ENCODE measurements at regions not wholly inside any gene's neighbourhood (a gene's known extent, or its start where the extent isn't known, plus 50 kb on each side); places are given as distances from the start of the nearest gene placed in this dataset.

DNA sequence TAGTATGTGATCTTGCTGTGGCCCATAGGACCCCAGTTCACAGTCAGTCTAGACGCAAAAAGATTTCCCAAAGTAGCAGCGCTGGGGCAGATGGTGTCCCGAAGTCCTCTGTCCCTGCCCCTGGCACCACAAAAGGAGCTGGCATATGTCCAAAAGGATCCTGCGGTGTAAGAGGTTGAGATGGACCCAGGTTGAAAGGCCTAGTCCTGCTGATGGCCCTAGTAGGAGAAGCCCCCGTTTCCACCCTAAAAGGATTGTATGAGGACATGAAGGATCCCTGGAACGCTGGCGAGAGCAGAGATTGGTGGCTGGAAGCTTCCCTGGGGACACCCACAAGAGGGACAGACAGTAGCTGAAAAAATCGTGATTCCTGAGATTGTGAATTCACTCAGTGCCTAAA lies 58.0 kb upstream of the DCAF8L1 start:
- no peak for TF ChIP-seq CTCF (IDR thresholded peaks at IDR 0.05; ENCODE audit: insufficient read depth, low read length, poor library complexity, severe bottlenecking)
- no peaks in the 10 kb centered on the region for H3K27me3 ChIP-seq (replicated peaks; ENCODE audit: control insufficient read depth, insufficient read depth, low read length)
- no peaks in the 10 kb centered on the region for H3K36me3 ChIP-seq (ENCODE audit: control insufficient read depth, insufficient read depth, low read length)
- no peak for DNase-seq (ENCODE audit: extremely low read depth, insufficient read length)
- no peak overlapping the region for H3K4me3 ChIP-seq (replicated peaks; ENCODE audit: low read depth, low read length)
